Progenitor cell of endocrine pancreas (in vitro differentiated cells): ENCODE measurements at regions not wholly inside any gene's neighbourhood (a gene's known extent, or its start where the extent isn't known, plus 50 kb on each side); places are given as distances from the start of the nearest gene placed in this dataset.

Experiments used
- DNase-seq: peaks from one replicate; pipeline ENCODE4 v3.0.0; 2021; ENCODE audit warnings: low spot score; ENCODE audit not compliant: unreplicated experiment
- H3K27ac Mint-ChIP-seq: 2 replicates; pipeline ENCODE4 v1.8.0; 2021; ENCODE audit warnings: mild to moderate bottlenecking, moderate library complexity, mixed read lengths
- H3K27me3 Mint-ChIP-seq: 2 replicates; pipeline ENCODE4 v1.8.0; 2021; ENCODE audit warnings: mixed read lengths
- H3K36me3 Mint-ChIP-seq: 2 replicates; pipeline ENCODE4 v1.8.0; 2022; ENCODE audit warnings: mixed read lengths; ENCODE audit not compliant: insufficient read depth
- H3K4me1 Mint-ChIP-seq: 2 replicates; pipeline ENCODE4 v1.8.0; 2021; ENCODE audit warnings: low read depth, mixed read lengths
- H3K4me3 Mint-ChIP-seq: 2 replicates; pipeline ENCODE4 v1.8.0; 2021; ENCODE audit warnings: low read depth, mild to moderate bottlenecking, moderate library complexity, mixed read lengths
- H3K9me3 Mint-ChIP-seq: 2 replicates; pipeline ENCODE4 v1.8.0; 2021; ENCODE audit warnings: low read depth, mixed read lengths
- CTCF ChIP-seq: fragments of 200-600 bp; sonication (generic); IDR thresholded peaks from one replicate; pipeline ENCODE4 v1.5.0; 2021; ENCODE audit warnings: antibody characterized with exemption, mild to moderate bottlenecking; ENCODE audit not compliant: unreplicated experiment

GRCh38 chr20:10920396-10920795 lies 246.6 kb upstream of the JAG1 start:
- no peak overlapping the region for H3K27ac Mint-ChIP-seq
- peaks cover 11% of the 10 kb centered on the region for H3K4me1 Mint-ChIP-seq
- H3K9me3 Mint-ChIP-seq: peaks cover 6% of the 10 kb centered on the region
- no peaks in the 10 kb centered on the region for H3K36me3 Mint-ChIP-seq
- H3K27me3 Mint-ChIP-seq: peaks cover 5% of the 10 kb centered on the region
- no peak overlapping the region for H3K4me3 Mint-ChIP-seq
- DNase-seq: no peak
- no peak for TF ChIP-seq CTCF

- TF ChIP-seq CTCF: no peak
- Mint-ChIP-seq H3K27me3 (peaks cover 5% of the 10 kb centered on the region), H3K4me3 (no peak overlapping the region), H3K36me3 (no peaks in the 10 kb centered on the region), H3K9me3 (peaks cover 6% of the 10 kb centered on the region), H3K4me1 (peaks cover 11% of the 10 kb centered on the region), H3K27ac (no peak overlapping the region)
- no peak for DNase-seq
Measured at GRCh38 chr20:10921491-10922010, 247.8 kb upstream of the JAG1 start.

- no peak overlapping the region for H3K27ac Mint-ChIP-seq
- no peaks in the 10 kb centered on the region for H3K36me3 Mint-ChIP-seq
- H3K4me1 Mint-ChIP-seq: peaks cover 11% of the 10 kb centered on the region
- no peak for TF ChIP-seq CTCF
- no peaks in the 10 kb centered on the region for H3K9me3 Mint-ChIP-seq
- H3K27me3 Mint-ChIP-seq: peaks cover 5% of the 10 kb centered on the region
- no peak for DNase-seq
- H3K4me3 Mint-ChIP-seq: no peak overlapping the region
Measured at GRCh38 chr20:10922506-10922905, 248.7 kb upstream of the JAG1 start.

- TF ChIP-seq CTCF: no peak
- no peak overlapping the region for H3K4me3 Mint-ChIP-seq
- DNase-seq: no peak
- H3K4me1 Mint-ChIP-seq: peaks cover 11% of the 10 kb centered on the region
- no peak overlapping the region for H3K27ac Mint-ChIP-seq
- no peaks in the 10 kb centered on the region for H3K9me3 Mint-ChIP-seq
- H3K27me3 Mint-ChIP-seq: peaks cover 5% of the 10 kb centered on the region
- no peaks in the 10 kb centered on the region for H3K36me3 Mint-ChIP-seq
Measured at GRCh38 chr20:10922941-10923340, 249.1 kb upstream of the JAG1 start.

GRCh38 chr20:10924644-10925201 lies 250.9 kb upstream of the JAG1 start:
- H3K4me1 Mint-ChIP-seq: peaks cover 11% of the 10 kb centered on the region
- no peak for DNase-seq

More at GRCh38 chr20:10924644-10925201, 250.9 kb upstream of the JAG1 start:
- H3K27me3 Mint-ChIP-seq: no peaks in the 10 kb centered on the region
- H3K9me3 Mint-ChIP-seq: peaks cover 4% of the 10 kb centered on the region
- H3K27ac Mint-ChIP-seq: no peak overlapping the region
- H3K36me3 Mint-ChIP-seq: no peaks in the 10 kb centered on the region
- H3K4me3 Mint-ChIP-seq: no peak overlapping the region
- TF ChIP-seq CTCF: no peak
